Astrocyte (in vitro differentiated cells and primary cell): ENCODE measurements at regions not wholly inside any gene's neighbourhood (a gene's known extent, or its start where the extent isn't known, plus 50 kb on each side); places are given as distances from the start of the nearest gene placed in this dataset.
"Not testable (repeated sequence)": the region's sequence is repeated elsewhere in the genome, so short reads cannot be mapped to it uniquely, and the experiment has no call there.

Experiments
- DNase-seq: peaks from one replicate; pipeline ENCODE4 v3.0.0-alpha.2; 2010; ENCODE audit warnings: low read depth
- FAIRE-seq: peaks from 2 replicates; lab custom pipeline; 2011; peaks lifted over from hg19 to GRCh38; lab: Jason Lieb, UNC
- H2AFZ ChIP-seq: 2 replicates; pipeline ENCODE4 v1.6.0; 2012; ENCODE audit warnings: low read depth, low read length, inconsistent platforms
- H3K27ac ChIP-seq: 2 replicates; pipeline ENCODE4 v1.5.1; 2011; ENCODE audit warnings: low read depth, low read length, inconsistent platforms
- H3K27me3 ChIP-seq: 2 replicates; pipeline ENCODE4 v1.6.0; 2011; ENCODE audit warnings: low read length, inconsistent platforms; ENCODE audit not compliant: insufficient read depth
- H3K36me3 ChIP-seq: 2 replicates; pipeline ENCODE4 v1.5.1; 2011; ENCODE audit warnings: low read length, inconsistent platforms; ENCODE audit not compliant: insufficient read depth
- H3K4me1 ChIP-seq: 2 replicates; pipeline ENCODE4 v1.5.1; 2011; ENCODE audit warnings: low read length, inconsistent platforms; ENCODE audit not compliant: insufficient read depth
- H3K4me2 ChIP-seq: 2 replicates; pipeline ENCODE4 v1.6.0; 2012; ENCODE audit warnings: low read length, inconsistent platforms
- H3K4me3 ChIP-seq: 2 replicates; pipeline ENCODE4 v1.5.1; 2011; ENCODE audit warnings: low read depth, mild to moderate bottlenecking, low read length, inconsistent platforms; ENCODE audit not compliant: insufficient read depth
- H3K79me2 ChIP-seq: 2 replicates; pipeline ENCODE4 v1.6.0; 2012; ENCODE audit warnings: mild to moderate bottlenecking, low read length, inconsistent platforms; ENCODE audit not compliant: insufficient read depth
- H3K9ac ChIP-seq: 2 replicates; pipeline ENCODE4 v1.6.0; 2012; ENCODE audit warnings: mild to moderate bottlenecking, low read length, inconsistent platforms
- H3K9me3 ChIP-seq: 2 replicates; pipeline ENCODE4 v1.5.1; 2012; ENCODE audit warnings: low read depth, mild to moderate bottlenecking, low read length, inconsistent platforms; ENCODE audit not compliant: insufficient read depth
- H4K20me1 ChIP-seq: 2 replicates; pipeline ENCODE4 v1.6.0; 2012; ENCODE audit warnings: low read length, inconsistent platforms; ENCODE audit not compliant: insufficient read depth
- H3K27ac Mint-ChIP-seq: one replicate; pipeline ENCODE4 v1.8.0; 2021; ENCODE audit warnings: mild to moderate bottlenecking, mixed read lengths; ENCODE audit not compliant: unreplicated experiment
- H3K27me3 Mint-ChIP-seq: one replicate; pipeline ENCODE4 v1.8.0; 2021; ENCODE audit warnings: low read depth, mixed read lengths; ENCODE audit not compliant: unreplicated experiment
- H3K36me3 Mint-ChIP-seq: one replicate; pipeline ENCODE4 v1.8.0; 2021; ENCODE audit warnings: low read depth, mixed read lengths; ENCODE audit not compliant: unreplicated experiment
- H3K4me1 Mint-ChIP-seq: one replicate; pipeline ENCODE4 v1.8.0; 2021; ENCODE audit warnings: low read depth, mixed read lengths; ENCODE audit not compliant: unreplicated experiment
- H3K4me3 Mint-ChIP-seq: one replicate; pipeline ENCODE4 v1.8.0; 2021; ENCODE audit warnings: mild to moderate bottlenecking, moderate library complexity, mixed read lengths; ENCODE audit not compliant: unreplicated experiment
- H3K9me3 Mint-ChIP-seq: one replicate; pipeline ENCODE4 v1.8.0; 2021; ENCODE audit warnings: mild to moderate bottlenecking, mixed read lengths; ENCODE audit not compliant: unreplicated experiment
- EZH2 ChIP-seq: IDR thresholded peaks from 2 replicates; pipeline ENCODE4 v1.6.1; 2012; ENCODE audit warnings: mild to moderate bottlenecking, low read length, inconsistent platforms; ENCODE audit not compliant: insufficient read depth
- TF ChIP-seq, protein P1 (sequence below): IDR thresholded peaks from 2 replicates; pipeline ENCODE4 v1.5.1; 2011; ENCODE audit warnings: low read depth, mild to moderate bottlenecking, inconsistent platforms, low read length, moderate library complexity; ENCODE audit not compliant: insufficient read depth

DNA sequence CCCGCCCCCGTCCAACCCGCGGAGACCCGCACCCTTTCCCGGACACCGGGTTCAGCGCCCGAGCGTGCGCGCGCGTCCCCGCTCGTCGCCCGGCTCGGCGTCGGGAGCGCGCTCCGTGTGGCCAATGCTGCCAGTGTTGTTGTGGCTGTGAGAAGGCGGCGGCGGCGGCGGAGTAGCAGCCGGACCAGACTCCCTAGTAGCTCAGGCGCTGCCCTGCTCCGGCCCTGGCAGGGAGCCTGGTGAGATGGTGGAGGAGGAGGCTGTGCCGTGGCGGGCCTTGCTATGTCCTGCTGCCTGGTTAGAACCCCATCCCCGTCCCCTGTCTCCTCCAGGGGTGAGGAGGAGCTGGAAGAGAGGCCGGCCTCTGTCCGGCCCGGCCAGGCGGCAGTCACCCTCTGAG is 553.2 kb downstream of the TUBA3C start:
- Histone ChIP-seq H3K27me3 (no peaks in the 10 kb centered on the region), H3K4me1 (no peaks in the 10 kb centered on the region), H2AFZ (no peak overlapping the region), H4K20me1 (no peaks in the 10 kb centered on the region), H3K4me2 (no peak overlapping the region), H3K9me3 (no peaks in the 10 kb centered on the region), H3K79me2 (no peaks in the 10 kb centered on the region), H3K9ac (no peak overlapping the region), H3K36me3 (no peaks in the 10 kb centered on the region), H3K27ac (no peak overlapping the region), H3K4me3 (no peak overlapping the region)
- FAIRE-seq, result no peak
- Mint-ChIP-seq H3K9me3 (no peaks in the 10 kb centered on the region), H3K27ac (no peak overlapping the region), H3K36me3 (no peaks in the 10 kb centered on the region), H3K4me1 (no peaks in the 10 kb centered on the region), H3K27me3 (no peaks in the 10 kb centered on the region), H3K4me3 (no peak overlapping the region)
- no peak for TF ChIP-seq EZH2
- TF ChIP-seq, protein P1, sequence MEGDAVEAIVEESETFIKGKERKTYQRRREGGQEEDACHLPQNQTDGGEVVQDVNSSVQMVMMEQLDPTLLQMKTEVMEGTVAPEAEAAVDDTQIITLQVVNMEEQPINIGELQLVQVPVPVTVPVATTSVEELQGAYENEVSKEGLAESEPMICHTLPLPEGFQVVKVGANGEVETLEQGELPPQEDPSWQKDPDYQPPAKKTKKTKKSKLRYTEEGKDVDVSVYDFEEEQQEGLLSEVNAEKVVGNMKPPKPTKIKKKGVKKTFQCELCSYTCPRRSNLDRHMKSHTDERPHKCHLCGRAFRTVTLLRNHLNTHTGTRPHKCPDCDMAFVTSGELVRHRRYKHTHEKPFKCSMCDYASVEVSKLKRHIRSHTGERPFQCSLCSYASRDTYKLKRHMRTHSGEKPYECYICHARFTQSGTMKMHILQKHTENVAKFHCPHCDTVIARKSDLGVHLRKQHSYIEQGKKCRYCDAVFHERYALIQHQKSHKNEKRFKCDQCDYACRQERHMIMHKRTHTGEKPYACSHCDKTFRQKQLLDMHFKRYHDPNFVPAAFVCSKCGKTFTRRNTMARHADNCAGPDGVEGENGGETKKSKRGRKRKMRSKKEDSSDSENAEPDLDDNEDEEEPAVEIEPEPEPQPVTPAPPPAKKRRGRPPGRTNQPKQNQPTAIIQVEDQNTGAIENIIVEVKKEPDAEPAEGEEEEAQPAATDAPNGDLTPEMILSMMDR, result no peak
- DNase-seq, result no peak

DNA sequence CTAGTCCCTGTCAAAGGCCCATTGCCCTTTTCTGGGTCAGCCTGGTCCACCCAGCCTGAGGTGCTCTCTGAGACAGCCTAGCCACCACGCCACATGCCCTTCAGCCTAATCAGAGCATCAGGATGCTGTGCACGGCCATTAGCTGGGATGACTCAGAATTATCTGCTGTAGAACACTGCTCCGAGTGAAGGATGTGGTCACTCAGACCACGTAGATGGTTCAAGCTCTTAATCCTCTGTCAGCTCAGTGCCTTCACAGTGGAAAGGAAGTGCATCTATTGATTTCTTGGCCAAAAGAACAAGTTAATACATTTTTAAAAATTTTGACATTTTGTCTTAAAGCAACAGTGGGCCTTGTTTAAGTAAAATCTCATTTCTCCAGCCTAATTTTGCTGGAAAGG is 557.6 kb downstream of the TUBA3C start:
- not testable (repeated sequence) for H3K4me3 ChIP-seq, H3K4me1 Mint-ChIP-seq, FAIRE-seq, H3K9ac ChIP-seq, H3K27ac Mint-ChIP-seq, H3K79me2 ChIP-seq, H3K27me3 Mint-ChIP-seq, H3K4me1 ChIP-seq, H3K27me3 ChIP-seq, H3K4me3 Mint-ChIP-seq, H3K27ac ChIP-seq, H2AFZ ChIP-seq, DNase-seq, H3K36me3 Mint-ChIP-seq, H3K36me3 ChIP-seq, H3K9me3 ChIP-seq, H4K20me1 ChIP-seq, H3K9me3 Mint-ChIP-seq, H3K4me2 ChIP-seq

DNA sequence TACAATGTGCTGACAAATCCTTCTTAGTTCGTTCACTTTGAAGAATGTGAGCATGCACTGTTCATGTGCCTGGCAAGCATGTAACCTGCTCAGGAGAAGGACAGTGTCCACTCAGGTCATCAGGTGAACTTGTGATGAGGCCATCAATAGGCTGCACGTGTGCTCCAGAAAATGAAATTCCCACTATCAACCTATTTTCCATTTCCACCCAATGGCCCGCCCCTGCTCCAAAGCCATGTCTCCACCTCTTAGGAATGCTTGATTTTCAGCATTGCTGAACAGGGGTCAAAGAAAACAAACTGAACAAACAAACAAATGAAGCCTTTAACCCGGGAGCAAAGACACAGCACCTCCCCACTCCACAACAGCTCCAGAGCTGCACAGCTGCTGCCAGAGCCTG is 563.2 kb downstream of the TUBA3C start:
- not testable (repeated sequence) for H3K9ac ChIP-seq, H4K20me1 ChIP-seq, H3K27me3 ChIP-seq, H3K4me2 ChIP-seq, H3K4me1 Mint-ChIP-seq, H3K79me2 ChIP-seq, H2AFZ ChIP-seq, DNase-seq, H3K36me3 Mint-ChIP-seq, H3K4me3 Mint-ChIP-seq, H3K4me1 ChIP-seq, H3K27me3 Mint-ChIP-seq, H3K36me3 ChIP-seq, H3K4me3 ChIP-seq, H3K27ac Mint-ChIP-seq, H3K9me3 Mint-ChIP-seq, FAIRE-seq, H3K9me3 ChIP-seq, H3K27ac ChIP-seq

DNA sequence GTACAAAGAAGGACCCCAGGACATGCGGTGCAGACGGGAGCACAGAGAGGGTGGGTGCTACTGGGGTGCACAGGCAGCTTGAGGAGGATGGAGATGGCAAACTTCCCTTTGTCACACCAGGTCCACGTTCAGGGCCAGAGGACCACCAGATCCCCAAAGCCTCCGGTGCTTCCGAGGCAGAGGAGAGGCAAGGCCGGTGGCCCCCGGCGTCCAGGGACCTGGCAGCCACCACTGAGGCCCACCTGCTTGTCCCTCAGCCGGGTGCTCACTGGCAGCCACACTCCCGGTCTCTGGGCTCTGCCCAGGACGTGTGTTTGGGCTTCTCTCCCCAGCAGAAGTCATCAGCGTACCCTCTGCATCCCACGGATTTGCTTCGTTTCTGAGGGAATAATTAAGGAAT is 571.1 kb downstream of the TUBA3C start:
- not testable (repeated sequence) for H3K79me2 ChIP-seq, H3K27me3 Mint-ChIP-seq, H4K20me1 ChIP-seq, DNase-seq, H3K27ac ChIP-seq, H3K36me3 Mint-ChIP-seq, H3K4me3 Mint-ChIP-seq, H3K4me1 ChIP-seq, H3K9me3 ChIP-seq, H3K4me2 ChIP-seq, H3K4me3 ChIP-seq, H2AFZ ChIP-seq, H3K27ac Mint-ChIP-seq, H3K36me3 ChIP-seq, FAIRE-seq, H3K9ac ChIP-seq, H3K27me3 ChIP-seq, H3K9me3 Mint-ChIP-seq, H3K4me1 Mint-ChIP-seq

DNA sequence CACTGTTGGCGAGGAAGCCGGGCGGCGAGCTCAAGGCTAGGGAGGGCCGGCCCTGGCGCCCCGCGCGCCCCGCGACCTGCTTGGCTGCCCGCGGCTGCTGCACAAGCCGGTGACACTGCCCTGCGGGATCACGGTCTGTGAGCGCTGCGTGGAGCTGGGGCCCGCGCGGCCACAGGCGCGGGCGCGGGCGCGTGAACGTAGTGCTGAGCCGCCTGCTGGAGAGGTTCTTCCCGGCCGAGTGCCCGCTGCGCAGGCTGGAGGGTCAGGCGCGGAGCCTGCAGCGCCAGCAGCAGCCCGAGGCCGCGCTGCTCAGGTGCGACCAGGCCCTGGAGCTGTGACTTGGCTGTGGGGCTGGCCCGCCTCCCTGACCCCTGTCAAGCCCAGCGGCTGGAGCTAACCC is 572.3 kb downstream of the TUBA3C start:
- not testable (repeated sequence) for H3K36me3 ChIP-seq, H3K4me1 Mint-ChIP-seq, H3K27ac Mint-ChIP-seq, H3K4me3 ChIP-seq, H3K36me3 Mint-ChIP-seq, H3K27me3 Mint-ChIP-seq, H3K27me3 ChIP-seq, H3K9ac ChIP-seq, H3K4me1 ChIP-seq, H2AFZ ChIP-seq, H3K27ac ChIP-seq, H3K79me2 ChIP-seq, H4K20me1 ChIP-seq, H3K4me2 ChIP-seq, H3K4me3 Mint-ChIP-seq, H3K9me3 ChIP-seq, FAIRE-seq, H3K9me3 Mint-ChIP-seq, DNase-seq
